ENCODE measurements at regions not wholly inside any gene's neighbourhood (a gene's known extent, or its start where the extent isn't known, plus 50 kb on each side); places are given as distances from the start of the nearest gene placed in this dataset.

DNA sequence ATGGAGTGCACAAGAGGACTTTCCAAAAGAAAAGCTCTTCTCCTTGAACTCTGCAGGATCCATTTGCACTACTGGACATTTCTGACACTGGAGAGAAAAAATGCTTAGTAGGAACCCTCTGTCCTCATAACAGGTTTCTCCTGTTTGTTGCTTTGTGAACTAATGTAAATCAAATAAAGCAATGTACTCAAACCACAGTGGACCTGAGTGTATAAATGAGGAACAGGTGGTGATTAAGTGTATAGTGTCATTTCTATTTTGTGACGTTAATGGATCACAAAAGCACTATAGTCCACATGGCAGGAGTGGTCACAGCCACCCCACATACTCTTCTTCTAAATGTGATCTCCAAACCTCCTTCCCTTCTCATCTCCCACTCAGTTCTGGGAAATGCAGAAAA is 268.4 kb upstream of the DUSP10 start:
- Mint-ChIP-seq H3K9me3 (ENCODE audit: low read depth) (peaks cover 5% of the 10 kb centered on the region), H3K4me3 (ENCODE audit: unreplicated experiment) (no peak overlapping the region), H3K27me3 (ENCODE audit: low read depth) (peaks cover 10% of the 10 kb centered on the region), H3K36me3 (ENCODE audit: low read depth) (no peaks in the 10 kb centered on the region), H3K4me1 (ENCODE audit: low read depth) (peaks cover 2% of the 10 kb centered on the region), H3K27ac (ENCODE audit: unreplicated experiment) (no peak overlapping the region)
- no peak for TF ChIP-seq CTCF (IDR thresholded peaks at IDR 0.05)
- no peak for DNase-seq (ENCODE audit: low spot score)

DNA sequence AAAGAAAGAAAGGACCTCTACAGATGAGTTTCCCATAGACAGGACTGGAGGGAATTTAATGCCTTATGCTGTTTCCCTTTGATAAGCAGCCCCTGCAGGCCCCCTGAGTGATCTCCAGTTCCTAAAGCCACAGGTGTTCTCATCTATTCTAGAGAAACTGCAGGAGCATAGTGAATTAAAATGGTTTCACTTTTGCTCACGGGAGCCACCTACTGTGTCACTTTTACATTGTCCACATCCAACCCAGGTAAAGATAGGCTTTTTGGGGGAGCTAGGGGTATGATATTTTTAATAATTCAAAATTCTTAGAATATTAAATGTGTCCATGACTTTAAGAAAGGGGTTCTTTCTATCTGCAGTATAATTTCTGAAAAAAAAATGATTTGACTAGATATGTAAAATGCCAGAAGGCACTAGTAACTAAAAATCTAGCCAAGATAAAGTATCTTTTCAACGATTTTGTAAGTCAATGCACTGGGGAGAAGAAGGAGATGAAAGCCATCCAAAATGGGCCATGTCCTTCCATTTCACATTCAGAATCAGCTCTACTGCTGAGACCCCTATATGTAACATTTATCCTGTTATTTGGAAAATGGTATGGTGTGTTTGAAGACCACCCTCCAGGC is 267.3 kb upstream of the DUSP10 start:
- no peak overlapping the region for H3K27ac Mint-ChIP-seq (ENCODE audit: unreplicated experiment)
- no peak overlapping the region for H3K4me3 Mint-ChIP-seq (ENCODE audit: unreplicated experiment)
- DNase-seq (ENCODE audit: low spot score), result no peak
- peaks cover 2% of the 10 kb centered on the region for H3K4me1 Mint-ChIP-seq (ENCODE audit: low read depth)
- no peaks in the 10 kb centered on the region for H3K36me3 Mint-ChIP-seq (ENCODE audit: low read depth)
- peak; percentile 81 for TF ChIP-seq CTCF (IDR thresholded peaks at IDR 0.05)
- peaks cover 15% of the 10 kb centered on the region for H3K27me3 Mint-ChIP-seq (ENCODE audit: low read depth)
- peaks cover 5% of the 10 kb centered on the region for H3K9me3 Mint-ChIP-seq (ENCODE audit: low read depth)

DNA sequence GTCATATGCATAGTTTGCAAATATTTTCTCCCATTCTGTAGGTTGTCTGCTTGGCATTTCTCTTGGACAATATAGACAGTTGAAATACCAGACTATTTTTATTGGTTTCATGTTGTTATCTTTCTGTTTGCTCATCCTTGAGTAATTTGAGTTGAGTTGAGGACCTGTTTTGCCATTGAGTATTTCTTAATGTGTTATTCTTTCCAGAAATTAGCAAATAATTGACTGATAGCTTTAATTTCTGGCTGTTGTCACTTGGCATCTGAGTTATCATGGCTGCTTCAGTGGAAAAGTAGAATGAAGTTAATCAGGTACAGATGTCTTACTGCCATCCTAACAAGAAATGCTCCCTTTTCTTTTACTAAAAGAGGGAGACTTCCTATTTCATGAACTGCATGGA is 264.8 kb upstream of the DUSP10 start:
- no peak overlapping the region for H3K27ac Mint-ChIP-seq (ENCODE audit: unreplicated experiment)

DNA sequence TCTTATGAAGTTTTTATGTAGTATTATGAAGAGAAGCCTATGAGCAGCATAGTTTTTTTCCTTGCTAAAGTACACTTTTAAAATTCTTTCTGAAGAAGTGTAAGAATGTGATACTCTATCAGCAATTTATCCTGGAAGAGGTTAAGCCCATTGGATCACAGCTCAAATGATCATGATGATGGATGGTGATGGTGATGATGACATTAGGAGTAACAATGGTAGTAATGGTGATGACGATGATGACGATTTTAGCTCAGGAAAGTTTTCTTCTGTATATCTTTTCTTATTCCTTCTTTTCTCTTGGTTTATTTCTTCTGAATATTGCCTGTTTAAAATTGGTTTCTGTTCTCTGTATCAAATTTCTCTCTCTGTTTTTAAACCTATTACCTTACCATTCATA is 262.9 kb upstream of the DUSP10 start:
- no peaks in the 10 kb centered on the region for H3K9me3 Mint-ChIP-seq (ENCODE audit: low read depth)
- no peak overlapping the region for H3K4me3 Mint-ChIP-seq (ENCODE audit: unreplicated experiment)
- DNase-seq (ENCODE audit: low spot score), result no peak
- H3K27me3 Mint-ChIP-seq (ENCODE audit: low read depth), result peaks cover 9% of the 10 kb centered on the region
- no peak overlapping the region for H3K27ac Mint-ChIP-seq (ENCODE audit: unreplicated experiment)
- H3K36me3 Mint-ChIP-seq (ENCODE audit: low read depth), result no peaks in the 10 kb centered on the region
- H3K4me1 Mint-ChIP-seq (ENCODE audit: low read depth), result peaks cover 2% of the 10 kb centered on the region
- no peak for TF ChIP-seq CTCF (IDR thresholded peaks at IDR 0.05)

More for the DNA sequence above, 264.8 kb upstream of the DUSP10 start:
- peaks cover 5% of the 10 kb centered on the region for H3K9me3 Mint-ChIP-seq (ENCODE audit: low read depth)
- H3K4me3 Mint-ChIP-seq (ENCODE audit: unreplicated experiment), result no peak overlapping the region
- H3K4me1 Mint-ChIP-seq (ENCODE audit: low read depth), result peaks cover 2% of the 10 kb centered on the region
- no peak for DNase-seq (ENCODE audit: low spot score)
- H3K27me3 Mint-ChIP-seq (ENCODE audit: low read depth), result peaks cover 9% of the 10 kb centered on the region
- no peak for TF ChIP-seq CTCF (IDR thresholded peaks at IDR 0.05)
- no peaks in the 10 kb centered on the region for H3K36me3 Mint-ChIP-seq (ENCODE audit: low read depth)

DNA sequence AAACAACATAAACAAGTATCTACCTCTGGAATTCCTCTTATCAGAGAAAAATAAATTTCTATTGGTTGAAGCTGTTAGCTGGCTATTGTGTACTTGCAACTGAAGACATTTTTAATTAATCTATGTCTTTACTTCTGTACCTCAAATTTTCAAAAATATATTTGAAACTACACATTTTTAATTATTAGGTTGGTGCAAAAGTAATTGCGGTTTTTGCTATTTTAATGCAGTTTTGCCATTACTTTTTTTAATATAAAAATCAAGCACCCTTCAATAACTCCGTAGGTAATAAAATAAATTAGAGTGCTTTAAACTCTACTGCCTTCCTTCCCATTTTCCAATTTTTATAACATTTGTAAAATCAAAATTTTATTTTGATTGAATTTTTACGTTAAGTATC is 262.1 kb upstream of the DUSP10 start:
- Mint-ChIP-seq H3K36me3 (ENCODE audit: low read depth) (no peaks in the 10 kb centered on the region), H3K4me3 (ENCODE audit: unreplicated experiment) (no peak overlapping the region), H3K27ac (ENCODE audit: unreplicated experiment) (no peak overlapping the region), H3K4me1 (ENCODE audit: low read depth) (peaks cover 2% of the 10 kb centered on the region), H3K27me3 (ENCODE audit: low read depth) (peaks cover 9% of the 10 kb centered on the region), H3K9me3 (ENCODE audit: low read depth) (no peaks in the 10 kb centered on the region)
- no peak for DNase-seq (ENCODE audit: low spot score)
- no peak for TF ChIP-seq CTCF (IDR thresholded peaks at IDR 0.05)

Data from chondrocyte (in vitro differentiated cells).